Loucy (cell line): ENCODE measurements at regions not wholly inside any gene's neighbourhood (a gene's known extent, or its start where the extent isn't known, plus 50 kb on each side); places are given as distances from the start of the nearest gene placed in this dataset.

Experiments
- H2AFZ ChIP-seq: fragments of 200-600 bp; sonication (generic); 2 replicates; pipeline ENCODE4 v1.6.0; 2016; ENCODE audit warnings: antibody characterized with exemption, mild to moderate bottlenecking, low read length, moderate library complexity
- H3F3A ChIP-seq: fragments of 200-600 bp; 2 replicates; pipeline ENCODE4 v1.6.0; 2016; ENCODE audit warnings: antibody characterized with exemption, low read depth, mild to moderate bottlenecking
- H3K27me3 ChIP-seq: fragments of 200-600 bp; sonication (generic); 2 replicates; pipeline ENCODE4 v1.6.1; 2014; ENCODE audit warnings: low read length, mild to moderate bottlenecking; ENCODE audit not compliant: insufficient read depth, poor library complexity, severe bottlenecking
- H3K36me3 ChIP-seq: fragments of 200-600 bp; sonication (generic); 2 replicates; pipeline ENCODE4 v1.6.1; 2016; ENCODE audit warnings: low read length; ENCODE audit not compliant: insufficient read depth
- H3K4me1 ChIP-seq: fragments of 200-600 bp; sonication (generic); 2 replicates; pipeline ENCODE4 v1.5.1; 2014; ENCODE audit warnings: low read length, mild to moderate bottlenecking; ENCODE audit not compliant: insufficient read depth, poor library complexity, severe bottlenecking
- H3K4me2 ChIP-seq: fragments of 200-600 bp; sonication (generic); 2 replicates; pipeline ENCODE4 v1.6.0; 2014; ENCODE audit warnings: antibody characterized with exemption, low read length, low read depth, mild to moderate bottlenecking; ENCODE audit not compliant: poor library complexity, severe bottlenecking
- H3K4me3 ChIP-seq: fragments of 200-600 bp; sonication (generic); 2 replicates; pipeline ENCODE4 v1.5.1; 2014; ENCODE audit warnings: low read length, mild to moderate bottlenecking, mixed read lengths; ENCODE audit not compliant: poor library complexity, severe bottlenecking
- H3K79me2 ChIP-seq: fragments of 200-600 bp; sonication (generic); 2 replicates; pipeline ENCODE4 v1.6.1; 2014; ENCODE audit warnings: low read length; ENCODE audit not compliant: insufficient read depth
- H3K9ac ChIP-seq: fragments of 200-600 bp; sonication (generic); 2 replicates; pipeline ENCODE4 v1.6.0; 2014; ENCODE audit warnings: mild to moderate bottlenecking, low read depth, low read length, moderate library complexity; ENCODE audit not compliant: poor library complexity, severe bottlenecking
- H3K9me2 ChIP-seq: fragments of 200-600 bp; sonication (generic); replicated peaks from 2 replicates; pipeline ENCODE4 v1.6.1; 2016; ENCODE audit warnings: low read depth, low read length, mixed read lengths
- H3K9me3 ChIP-seq: fragments of 200-600 bp; sonication (generic); 2 replicates; pipeline ENCODE4 v1.6.1; 2014; ENCODE audit warnings: mild to moderate bottlenecking, antibody characterized with exemption, low read length, low read depth; ENCODE audit not compliant: insufficient read depth
- H4K20me1 ChIP-seq: fragments of 200-600 bp; sonication (generic); 2 replicates; pipeline ENCODE4 v1.6.0; 2014; ENCODE audit warnings: antibody characterized with exemption, low read length, mild to moderate bottlenecking; ENCODE audit not compliant: insufficient read depth, poor library complexity, severe bottlenecking
- EZH2phosphoT487 ChIP-seq: fragments of 200-600 bp; IDR thresholded peaks from 2 replicates; pipeline ENCODE4 v1.6.1; 2018; ENCODE audit warnings: antibody characterized with exemption, mild to moderate bottlenecking, moderate library complexity, borderline replicate concordance
- TF ChIP-seq, protein P1 (sequence below): fragments of 200-600 bp; sonication (generic); conservative IDR thresholded peaks from 2 replicates; pipeline ENCODE4 v1.5.1; 2014; ENCODE audit warnings: mild to moderate bottlenecking, antibody characterized with exemption, low read length

- Histone ChIP-seq H3F3A (no peaks in the 10 kb centered on the region), H3K9me2 (no peaks in the 10 kb centered on the region), H3K4me3 (no peak overlapping the region), H3K4me1 (no peaks in the 10 kb centered on the region), H3K27me3 (no peaks in the 10 kb centered on the region), H2AFZ (no peak overlapping the region), H3K9ac (no peak overlapping the region), H3K36me3 (no peaks in the 10 kb centered on the region), H3K79me2 (no peaks in the 10 kb centered on the region), H3K4me2 (no peak overlapping the region), H3K9me3 (no peaks in the 10 kb centered on the region), H4K20me1 (no peaks in the 10 kb centered on the region)
- TF ChIP-seq EZH2phosphoT487, result no peak
- TF ChIP-seq, protein P1, sequence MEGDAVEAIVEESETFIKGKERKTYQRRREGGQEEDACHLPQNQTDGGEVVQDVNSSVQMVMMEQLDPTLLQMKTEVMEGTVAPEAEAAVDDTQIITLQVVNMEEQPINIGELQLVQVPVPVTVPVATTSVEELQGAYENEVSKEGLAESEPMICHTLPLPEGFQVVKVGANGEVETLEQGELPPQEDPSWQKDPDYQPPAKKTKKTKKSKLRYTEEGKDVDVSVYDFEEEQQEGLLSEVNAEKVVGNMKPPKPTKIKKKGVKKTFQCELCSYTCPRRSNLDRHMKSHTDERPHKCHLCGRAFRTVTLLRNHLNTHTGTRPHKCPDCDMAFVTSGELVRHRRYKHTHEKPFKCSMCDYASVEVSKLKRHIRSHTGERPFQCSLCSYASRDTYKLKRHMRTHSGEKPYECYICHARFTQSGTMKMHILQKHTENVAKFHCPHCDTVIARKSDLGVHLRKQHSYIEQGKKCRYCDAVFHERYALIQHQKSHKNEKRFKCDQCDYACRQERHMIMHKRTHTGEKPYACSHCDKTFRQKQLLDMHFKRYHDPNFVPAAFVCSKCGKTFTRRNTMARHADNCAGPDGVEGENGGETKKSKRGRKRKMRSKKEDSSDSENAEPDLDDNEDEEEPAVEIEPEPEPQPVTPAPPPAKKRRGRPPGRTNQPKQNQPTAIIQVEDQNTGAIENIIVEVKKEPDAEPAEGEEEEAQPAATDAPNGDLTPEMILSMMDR, result no peak
Observed at GRCh38 chr13:80663788-80664187, 322.9 kb upstream of the SPRY2 start.

DNA sequence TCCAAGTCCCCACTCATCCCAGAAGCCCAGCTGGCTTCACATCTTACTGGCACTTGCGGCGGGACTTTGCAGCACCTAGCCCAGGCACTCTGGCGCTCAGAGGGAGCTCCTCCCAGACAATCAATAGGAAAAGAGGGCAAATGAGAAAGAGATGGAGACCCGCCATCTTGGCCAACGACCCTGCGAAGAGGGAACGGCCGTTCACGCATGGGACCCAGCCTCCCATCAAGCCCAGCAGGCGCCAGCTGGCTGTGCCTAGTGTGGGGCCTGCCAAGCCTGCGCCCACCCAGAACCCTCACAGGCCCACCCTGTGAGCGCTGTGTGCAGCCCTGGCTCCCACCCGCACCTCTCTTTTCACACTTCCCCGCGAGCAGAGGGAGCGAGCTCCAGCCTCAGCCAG, 317.8 kb upstream of the SPRY2 start:
- no peaks in the 10 kb centered on the region for H3K27me3 ChIP-seq
- no peaks in the 10 kb centered on the region for H3K4me1 ChIP-seq
- H3K4me2 ChIP-seq, result no peak overlapping the region
- H3K9ac ChIP-seq, result no peak overlapping the region
- TF ChIP-seq, protein P1, result no peak
- no peak for TF ChIP-seq EZH2phosphoT487
- no peaks in the 10 kb centered on the region for H3K9me3 ChIP-seq
- H3F3A ChIP-seq, result no peaks in the 10 kb centered on the region
- no peaks in the 10 kb centered on the region for H4K20me1 ChIP-seq
- no peaks in the 10 kb centered on the region for H3K9me2 ChIP-seq
- no peak overlapping the region for H2AFZ ChIP-seq
- H3K4me3 ChIP-seq, result no peak overlapping the region
- H3K79me2 ChIP-seq, result no peaks in the 10 kb centered on the region
- no peaks in the 10 kb centered on the region for H3K36me3 ChIP-seq

- no peaks in the 10 kb centered on the region for H3K9me3 ChIP-seq
- H3K36me3 ChIP-seq, result no peaks in the 10 kb centered on the region
- H2AFZ ChIP-seq, result no peak overlapping the region
- no peaks in the 10 kb centered on the region for H3K4me1 ChIP-seq
- H4K20me1 ChIP-seq, result no peaks in the 10 kb centered on the region
- H3K9me2 ChIP-seq, result no peaks in the 10 kb centered on the region
- no peak overlapping the region for H3K9ac ChIP-seq
- H3K79me2 ChIP-seq, result no peaks in the 10 kb centered on the region
- H3K27me3 ChIP-seq, result no peaks in the 10 kb centered on the region
- no peaks in the 10 kb centered on the region for H3F3A ChIP-seq
- H3K4me3 ChIP-seq, result no peak overlapping the region
- no peak overlapping the region for H3K4me2 ChIP-seq
- TF ChIP-seq, protein P1, result no peak
- no peak for TF ChIP-seq EZH2phosphoT487
Observed at GRCh38 chr13:80656512-80656904, 315.6 kb upstream of the SPRY2 start.
